Hepatocyte (in vitro differentiated cells): ENCODE measurements at regions not wholly inside any gene's neighbourhood (a gene's known extent, or its start where the extent isn't known, plus 50 kb on each side); places are given as distances from the start of the nearest gene placed in this dataset.

ENCODE experiments used
- DNase-seq: peaks from one replicate; pipeline ENCODE4 v3.0.0-alpha.2; 2016; ENCODE audit warnings: low spot score
- H2AFZ ChIP-seq: fragments of 200-600 bp; sonication (generic); 2 replicates; pipeline ENCODE4 v1.6.0; 2016; ENCODE audit warnings: antibody characterized with exemption, mild to moderate bottlenecking
- H3K27ac ChIP-seq: fragments of 200-600 bp; sonication (generic); 2 replicates; pipeline ENCODE4 v1.5.1; 2016; ENCODE audit warnings: mild to moderate bottlenecking
- H3K27me3 ChIP-seq: fragments of 200-600 bp; sonication (generic); 2 replicates; pipeline ENCODE4 v1.6.1; 2016
- H3K36me3 ChIP-seq: fragments of 200-600 bp; sonication (generic); replicated peaks from 2 replicates; pipeline ENCODE4 v1.5.1; 2016; ENCODE audit warnings: low read depth; ENCODE audit not compliant: insufficient read depth
- H3K4me1 ChIP-seq: fragments of 200-600 bp; sonication (generic); 2 replicates; pipeline ENCODE4 v1.5.1; 2016; ENCODE audit warnings: mild to moderate bottlenecking, moderate library complexity; ENCODE audit not compliant: insufficient read depth
- H3K4me2 ChIP-seq: fragments of 200-600 bp; sonication (generic); 2 replicates; pipeline ENCODE4 v1.6.0; 2016
- H3K4me3 ChIP-seq: fragments of 200-600 bp; sonication (generic); 2 replicates; pipeline ENCODE4 v1.5.1; 2016; ENCODE audit warnings: mild to moderate bottlenecking
- H3K79me2 ChIP-seq: fragments of 200-600 bp; sonication (generic); 2 replicates; pipeline ENCODE4 v1.6.0; 2017; ENCODE audit warnings: mild to moderate bottlenecking
- H3K9me2 ChIP-seq: fragments of 200-600 bp; sonication (generic); replicated peaks from 2 replicates; pipeline ENCODE4 v1.6.0; 2017; ENCODE audit warnings: mild to moderate bottlenecking; ENCODE audit not compliant: insufficient read depth
- H3K9me3 ChIP-seq: fragments of 200-600 bp; sonication (generic); 2 replicates; pipeline ENCODE4 v1.5.1; 2016; ENCODE audit warnings: low read depth, mild to moderate bottlenecking
- H4K20me1 ChIP-seq: fragments of 200-600 bp; sonication (generic); 2 replicates; pipeline ENCODE4 v1.6.0; 2016; ENCODE audit warnings: mild to moderate bottlenecking; ENCODE audit not compliant: insufficient read depth, poor library complexity, severe bottlenecking
- CTCF ChIP-seq: fragments of 200-600 bp; sonication (generic); IDR thresholded peaks from 2 replicates; pipeline ENCODE4 v1.5.1; 2016; ENCODE audit warnings: antibody characterized with exemption, mild to moderate bottlenecking; ENCODE audit not compliant: poor library complexity
- EZH2 ChIP-seq: fragments of 200-600 bp; sonication (generic); IDR thresholded peaks from 2 replicates; pipeline ENCODE4 v1.6.1; 2016; ENCODE audit warnings: antibody characterized with exemption, mild to moderate bottlenecking, borderline replicate concordance
- EZH2phosphoT487 ChIP-seq: fragments of 200-600 bp; sonication (generic); IDR thresholded peaks from one replicate; pipeline ENCODE4 v1.6.1; 2018; ENCODE audit warnings: antibody characterized with exemption, mild to moderate bottlenecking, low read depth, moderate library complexity; ENCODE audit not compliant: unreplicated experiment, severe bottlenecking
- WGBS: methylation state at CpG from one replicate; pipeline ENCODE4 v1.1.6; 2016; ENCODE audit warnings: low lambda C conversion rate; ENCODE audit errors: missing lambda C conversion rate; 5-methylcytosine and 5-hydroxymethylcytosine counted together

GRCh38 chr21:16533692-16534407 is 804.1 kb downstream of the USP25 start:
- no peaks in the 10 kb centered on the region for H3K9me3 ChIP-seq
- no peaks in the 10 kb centered on the region for H3K79me2 ChIP-seq
- H3K9me2 ChIP-seq, result no peaks in the 10 kb centered on the region
- no peak for DNase-seq
- H3K27ac ChIP-seq, result peak overlapping the region; percentile 27
- H3K4me2 ChIP-seq, result no peak overlapping the region
- H3K4me3 ChIP-seq, result no peak overlapping the region
- peaks cover 5% of the 10 kb centered on the region for H3K4me1 ChIP-seq
- TF ChIP-seq EZH2, result no peak
- no peak for TF ChIP-seq EZH2phosphoT487
- no peak for TF ChIP-seq CTCF
- H2AFZ ChIP-seq, result no peak overlapping the region
- no peaks in the 10 kb centered on the region for H3K36me3 ChIP-seq
- 78% methylated on average over 9 of the region's 9 CpGs for WGBS
- H3K27me3 ChIP-seq, result no peaks in the 10 kb centered on the region
- no peaks in the 10 kb centered on the region for H4K20me1 ChIP-seq

GRCh38 chr21:16534408-16535101 is 804.8 kb downstream of the USP25 start:
- no peaks in the 10 kb centered on the region for H3K27me3 ChIP-seq
- peak overlapping the region; percentile 27 for H3K27ac ChIP-seq
- TF ChIP-seq CTCF (no peak), EZH2 (no peak), EZH2phosphoT487 (no peak)
- WGBS, result 79% methylated on average over 11 of the region's 11 CpGs
- H3K79me2 ChIP-seq, result no peaks in the 10 kb centered on the region
- H3K9me3 ChIP-seq, result no peaks in the 10 kb centered on the region
- no peak overlapping the region for H3K4me2 ChIP-seq
- no peaks in the 10 kb centered on the region for H3K9me2 ChIP-seq
- H3K36me3 ChIP-seq, result no peaks in the 10 kb centered on the region
- no peaks in the 10 kb centered on the region for H4K20me1 ChIP-seq
- H3K4me3 ChIP-seq, result no peak overlapping the region
- H2AFZ ChIP-seq, result no peak overlapping the region
- peaks cover 5% of the 10 kb centered on the region for H3K4me1 ChIP-seq
- peak; percentile 14 for DNase-seq

GRCh38 chr21:16535102-16535422 is 805.3 kb downstream of the USP25 start:
- Histone ChIP-seq H3K27ac (no peak overlapping the region), H3K4me3 (no peak overlapping the region), H3K27me3 (no peaks in the 10 kb centered on the region), H3K4me2 (no peak overlapping the region), H3K9me2 (no peaks in the 10 kb centered on the region), H3K79me2 (no peaks in the 10 kb centered on the region), H3K9me3 (no peaks in the 10 kb centered on the region), H2AFZ (no peak overlapping the region), H3K4me1 (peaks cover 5% of the 10 kb centered on the region), H4K20me1 (no peaks in the 10 kb centered on the region), H3K36me3 (no peaks in the 10 kb centered on the region)
- WGBS, result 81% methylated on average over 6 of the region's 6 CpGs
- TF ChIP-seq CTCF, result no peak
- DNase-seq, result no peak
